Esophagus squamous epithelium (tissue), 4 donors: ENCODE measurements at regions not wholly inside any gene's neighbourhood (a gene's known extent, or its start where the extent isn't known, plus 50 kb on each side); places are given as distances from the start of the nearest gene placed in this dataset.

Experiments
- CTCF ChIP-seq, 6 experiments: fragments of 450-650 bp in 4 of 6; fragments of 200-600 bp in 2 of 6; sonication (generic) in 2 of 6; IDR thresholded peaks; one replicate each; pipeline ENCODE4 v1.5.1; 2016 to 2019; ENCODE audit warnings: antibody characterized with exemption in 6 of 6, mild to moderate bottlenecking in 4 of 6, moderate library complexity in 4 of 6
- POLR2A ChIP-seq, 4 donors: fragments of 450-650 bp; IDR thresholded peaks; one replicate each; pipeline ENCODE4 v1.6.1; 2017; ENCODE audit warnings: antibody characterized with exemption in 4 of 4, mild to moderate bottlenecking in 4 of 4, moderate library complexity in 3 of 4

- TF ChIP-seq CTCF (IDR thresholded peaks at IDR 0.05): no peak
- TF ChIP-seq POLR2A (IDR thresholded peaks at IDR 0.05): no peak
Measured at GRCh38 chr12:119258556-119258955, 76.0 kb upstream of the CCDC60 start.
